SK-N-SH (cell line): ENCODE measurements at regions not wholly inside any gene's neighbourhood (a gene's known extent, or its start where the extent isn't known, plus 50 kb on each side); places are given as distances from the start of the nearest gene placed in this dataset.

Experiments
- CTCF ChIA-PET: fragments of 300-600, 350-600 bp; formaldehyde crosslinking; extraction: SDS; loops from one replicate; lab custom pipeline; 2021; lab: Yijun Ruan, JAX
- POLR2A ChIA-PET: fragments of 350-600 bp; sonication (Branson Sonifier 250); formaldehyde crosslinking; extraction: SDS; loops from one replicate; lab custom pipeline; 2020; ENCODE audit warnings: antibody characterized with exemption, inconsistent platforms; lab: Yijun Ruan, JAX
- DNase-seq: peaks from one replicate; pipeline ENCODE4 v3.0.0; 2012
- H2AFZ ChIP-seq: fragments of 200-600 bp; sonication (generic); 2 replicates; pipeline ENCODE4 v1.8.1; 2016; ENCODE audit warnings: antibody characterized with exemption, mild to moderate bottlenecking, low read depth
- H3F3A ChIP-seq: fragments of 200-600 bp; sonication (generic); replicated peaks from 2 replicates; pipeline ENCODE3; 2016; ENCODE audit warnings: antibody characterized with exemption, mild to moderate bottlenecking; ENCODE audit not compliant: insufficient read depth
- H3K27ac ChIP-seq, 2 experiments: fragments of 200-500 bp in 1 of 2; fragments of 200-600 bp in 1 of 2; sonication (Bioruptor generic) in 1 of 2; sonication (generic), shearing (Covaris generic) in 1 of 2; 2 replicates each; pipeline versions ENCODE4 v1.5.1 to v1.6.1; 2014 to 2016; ENCODE audit warnings: low read depth in 2 of 2, inconsistent platforms in 1 of 2, low read length in 1 of 2, mild to moderate bottlenecking in 1 of 2, mixed read lengths in 1 of 2
- H3K27me3 ChIP-seq: fragments of 200-600 bp; sonication (generic), shearing (Covaris generic); 2 replicates; pipeline ENCODE4 v1.6.1; 2016; ENCODE audit warnings: mixed run types; ENCODE audit not compliant: insufficient read depth
- H3K36me3 ChIP-seq, 2 experiments: fragments of 200-500 bp in 1 of 2; fragments of 200-600 bp in 1 of 2; sonication (Bioruptor generic) in 1 of 2; sonication (generic) in 1 of 2; replicated peaks in 1 of 2; 2 replicates each; pipeline versions ENCODE3 to v1.5.1; 2014 to 2016; ENCODE audit warnings: low read length in 1 of 2, mild to moderate bottlenecking in 1 of 2; ENCODE audit not compliant: insufficient read depth in 2 of 2, control insufficient read depth in 1 of 2
- H3K4me1 ChIP-seq, 2 experiments: fragments of 200-500 bp in 1 of 2; fragments of 200-600 bp in 1 of 2; sonication (Bioruptor generic) in 1 of 2; sonication (generic), shearing (Covaris generic) in 1 of 2; 2 replicates each; pipeline versions ENCODE4 v1.5.1 to v1.6.1; 2014 to 2016; ENCODE audit warnings: low read depth in 1 of 2, low read length in 1 of 2, mixed run types in 1 of 2; ENCODE audit not compliant: insufficient read depth in 2 of 2, control insufficient read depth in 1 of 2
- H3K4me2 ChIP-seq: fragments of 200-600 bp; sonication (generic), shearing (Covaris generic); 2 replicates; pipeline ENCODE4 v1.6.1; 2017; ENCODE audit warnings: mixed run types
- H3K4me3 ChIP-seq, 2 experiments: fragments of 200-500 bp in 1 of 2; fragments of 200-600 bp in 1 of 2; sonication (Bioruptor generic) in 1 of 2; sonication (generic), shearing (Covaris generic) in 1 of 2; 2 replicates each; pipeline versions ENCODE4 v1.5.1 to v1.8.1; 2014 to 2016; ENCODE audit warnings: low read depth in 2 of 2, inconsistent platforms in 1 of 2, low read length in 1 of 2, mild to moderate bottlenecking in 1 of 2, mixed read lengths in 1 of 2, moderate library complexity in 1 of 2
- H3K79me2 ChIP-seq: fragments of 200-600 bp; sonication (generic); 2 replicates; pipeline ENCODE4 v1.8.1; 2017; ENCODE audit warnings: mild to moderate bottlenecking; ENCODE audit not compliant: insufficient read depth
- H3K9ac ChIP-seq: fragments of 200-600 bp; sonication (generic); 2 replicates; pipeline ENCODE4 v1.6.1; 2017; ENCODE audit warnings: mixed run types
- H3K9me2 ChIP-seq: fragments of 200-600 bp; sonication (generic); 2 replicates; pipeline ENCODE4 v1.6.1; 2017; ENCODE audit warnings: mixed run types
- H3K9me3 ChIP-seq: fragments of 200-600 bp; sonication (generic); 2 replicates; pipeline ENCODE4 v1.6.1; 2017; ENCODE audit warnings: mixed run types, mild to moderate bottlenecking, moderate library complexity
- H4K20me1 ChIP-seq: fragments of 200-600 bp; sonication (generic); 2 replicates; pipeline ENCODE4 v1.6.1; 2017; ENCODE audit warnings: mild to moderate bottlenecking, mixed run types; ENCODE audit not compliant: insufficient read depth
- CHD2 ChIP-seq: fragments of 150-350 bp; IDR thresholded peaks from 2 replicates; pipeline ENCODE4 v1.6.1; 2018; ENCODE audit warnings: low read length; ENCODE audit not compliant: partially characterized antibody
- EP300 ChIP-seq, 2 experiments: IDR thresholded peaks; 2 replicates each; pipeline versions ENCODE4 v1.4.0 to v1.6.1; 2012; ENCODE audit warnings: borderline replicate concordance in 1 of 2, low read depth in 1 of 2, low read length in 1 of 2
- EZH2phosphoT487 ChIP-seq: fragments of 200-600 bp; sonication (generic); IDR thresholded peaks from 2 replicates; pipeline ENCODE4 v1.6.1; 2017; ENCODE audit warnings: low read depth, mixed run types, mild to moderate bottlenecking, antibody characterized with exemption, moderate library complexity, borderline replicate concordance
- FOXJ3 ChIP-seq: sonication (generic); formaldehyde crosslinking; IDR thresholded peaks from 2 replicates; pipeline ENCODE4 v1.5.1; 2020; ENCODE audit warnings: mild to moderate bottlenecking, missing genetic modification reagents
- FOXM1 ChIP-seq: IDR thresholded peaks from 2 replicates; pipeline ENCODE4 v1.4.0; 2012; ENCODE audit warnings: low read depth, mild to moderate bottlenecking
- GABPA ChIP-seq: IDR thresholded peaks from 2 replicates; pipeline ENCODE4 v1.4.0; 2012; ENCODE audit warnings: low read depth, mild to moderate bottlenecking
- JUND ChIP-seq: IDR thresholded peaks from 2 replicates; pipeline ENCODE4 v1.4.0; 2012
- MEF2A ChIP-seq: IDR thresholded peaks from 2 replicates; pipeline ENCODE4 v1.4.0; 2012; ENCODE audit warnings: low read depth, borderline replicate concordance
- NFIC ChIP-seq: IDR thresholded peaks from 2 replicates; pipeline ENCODE4 v1.4.0; 2012; ENCODE audit warnings: borderline replicate concordance
- NRF1 ChIP-seq: IDR thresholded peaks from 2 replicates; pipeline ENCODE4 v1.6.1; 2012; ENCODE audit warnings: low read depth, mild to moderate bottlenecking, low read length
- RAD21 ChIP-seq: IDR thresholded peaks from 2 replicates; pipeline ENCODE4 v1.6.1; 2012; ENCODE audit warnings: mild to moderate bottlenecking, low read length
- SMC3 ChIP-seq: IDR thresholded peaks from 2 replicates; pipeline ENCODE4 v1.6.1; 2012; ENCODE audit warnings: low read depth, low read length, improper control_type of control experiment
- TAF1 ChIP-seq: IDR thresholded peaks from 2 replicates; pipeline ENCODE4 v1.6.1; 2012; ENCODE audit warnings: low read depth, mild to moderate bottlenecking, low read length, moderate library complexity, borderline replicate concordance
- TEAD4 ChIP-seq: IDR thresholded peaks from 2 replicates; pipeline ENCODE4 v1.4.0; 2012; ENCODE audit warnings: mild to moderate bottlenecking, borderline replicate concordance; ENCODE audit not compliant: insufficient read depth
- YY1 ChIP-seq: IDR thresholded peaks from 2 replicates; pipeline ENCODE4 v1.4.0; 2012; ENCODE audit warnings: low read depth, mild to moderate bottlenecking
- WGBS: methylation state at CpG from one replicate; pipeline ENCODE4 v1.1.6; 2017; ENCODE audit warnings: low lambda C conversion rate; 5-methylcytosine and 5-hydroxymethylcytosine counted together
- TF ChIP-seq, protein P1 (sequence below): fragments of 150-350 bp; IDR thresholded peaks from 2 replicates; pipeline ENCODE4 v1.6.1; 2017; ENCODE audit warnings: antibody characterized with exemption, low read length, low read depth, borderline replicate concordance
- TF ChIP-seq, protein P2 (sequence below): IDR thresholded peaks from 2 replicates; pipeline ENCODE4 v1.4.0; 2012; ENCODE audit warnings: low read depth, borderline replicate concordance
- TF ChIP-seq, protein P3 (sequence below): IDR thresholded peaks from 2 replicates; pipeline ENCODE4 v1.6.1; 2012; ENCODE audit warnings: mild to moderate bottlenecking, low read depth, low read length, moderate library complexity
- TF ChIP-seq, protein P4 (sequence below): fragments of 200-600 bp; sonication (generic); IDR thresholded peaks from 2 replicates; pipeline ENCODE4 v1.6.1; 2017; ENCODE audit warnings: antibody characterized with exemption, mild to moderate bottlenecking, moderate library complexity
- TF ChIP-seq, protein P5 (sequence below): IDR thresholded peaks from 2 replicates; pipeline ENCODE4; 2012

DNA sequence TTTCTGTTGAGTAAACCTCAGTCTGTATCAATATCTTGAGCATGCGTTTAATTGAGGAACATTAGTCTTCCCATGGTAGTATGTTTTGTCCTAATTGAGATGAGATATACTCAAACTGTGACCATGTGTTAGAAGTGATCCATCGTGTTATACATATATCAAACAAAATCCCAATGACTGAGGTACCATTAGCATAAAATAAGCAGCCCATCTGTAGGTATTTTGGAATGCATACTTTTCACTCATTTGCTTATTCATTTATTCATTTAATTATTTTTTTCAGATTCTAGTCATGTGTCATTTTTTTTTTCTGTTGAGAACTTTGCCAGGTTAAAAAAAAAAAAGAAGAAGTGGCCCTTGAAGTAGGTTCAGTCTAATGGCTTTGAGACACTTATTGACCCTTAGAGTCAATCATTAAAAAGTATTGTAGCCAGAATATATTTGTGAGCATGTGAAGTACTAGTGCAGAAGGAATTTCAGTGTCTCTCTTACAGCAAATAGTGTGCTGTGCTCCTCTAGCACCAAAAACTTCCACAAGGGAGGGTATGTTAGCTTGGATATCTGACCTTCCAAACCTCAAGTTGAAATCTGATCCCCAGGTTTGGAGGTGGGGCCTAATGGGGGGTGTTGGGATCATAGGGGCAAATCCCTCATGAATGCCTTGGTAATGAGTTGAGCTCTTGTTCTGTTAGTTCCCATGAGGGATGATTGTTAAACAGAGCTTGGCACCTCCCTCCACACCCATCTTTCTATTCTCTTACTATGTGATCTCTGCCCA lies 130.8 kb upstream of the NPY2R start:
- H3K4me1 ChIP-seq = no peaks in the 10 kb centered on the region
- no peaks in the 10 kb centered on the region for H3K79me2 ChIP-seq
- ChIA-PET CTCF (interaction anchor here (0.7 kb wide), 1 partner anchor 45 kb away, joined by 3 read pairs; no protein-coding TSS in a partner anchor), POLR2A (no interaction called here)
- no peak overlapping the region for H3K4me3 ChIP-seq
- H2AFZ ChIP-seq = no peak overlapping the region
- no peak overlapping the region for H3K27ac ChIP-seq
- H3K4me2 ChIP-seq = no peak overlapping the region
- WGBS = 46% methylated on average over 2 of the region's 2 CpGs
- no peak for TF ChIP-seq GABPA
- no peak for TF ChIP-seq EP300 (IDR thresholded peaks at IDR 0.05; ENCODE audit: borderline replicate concordance in 1 of 2, low read depth in 1 of 2, low read length in 1 of 2)
- no peak for TF ChIP-seq FOXM1
- no peak for TF ChIP-seq NFIC
- TF ChIP-seq FOXJ3 (CRISPR knock-in tag) = no peak
- TF ChIP-seq YY1 = no peak
- TF ChIP-seq JUND = no peak
- no peak for TF ChIP-seq TAF1
- TF ChIP-seq, protein P1, sequence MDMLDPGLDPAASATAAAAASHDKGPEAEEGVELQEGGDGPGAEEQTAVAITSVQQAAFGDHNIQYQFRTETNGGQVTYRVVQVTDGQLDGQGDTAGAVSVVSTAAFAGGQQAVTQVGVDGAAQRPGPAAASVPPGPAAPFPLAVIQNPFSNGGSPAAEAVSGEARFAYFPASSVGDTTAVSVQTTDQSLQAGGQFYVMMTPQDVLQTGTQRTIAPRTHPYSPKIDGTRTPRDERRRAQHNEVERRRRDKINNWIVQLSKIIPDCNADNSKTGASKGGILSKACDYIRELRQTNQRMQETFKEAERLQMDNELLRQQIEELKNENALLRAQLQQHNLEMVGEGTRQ = no peak
- TF ChIP-seq, protein P2, sequence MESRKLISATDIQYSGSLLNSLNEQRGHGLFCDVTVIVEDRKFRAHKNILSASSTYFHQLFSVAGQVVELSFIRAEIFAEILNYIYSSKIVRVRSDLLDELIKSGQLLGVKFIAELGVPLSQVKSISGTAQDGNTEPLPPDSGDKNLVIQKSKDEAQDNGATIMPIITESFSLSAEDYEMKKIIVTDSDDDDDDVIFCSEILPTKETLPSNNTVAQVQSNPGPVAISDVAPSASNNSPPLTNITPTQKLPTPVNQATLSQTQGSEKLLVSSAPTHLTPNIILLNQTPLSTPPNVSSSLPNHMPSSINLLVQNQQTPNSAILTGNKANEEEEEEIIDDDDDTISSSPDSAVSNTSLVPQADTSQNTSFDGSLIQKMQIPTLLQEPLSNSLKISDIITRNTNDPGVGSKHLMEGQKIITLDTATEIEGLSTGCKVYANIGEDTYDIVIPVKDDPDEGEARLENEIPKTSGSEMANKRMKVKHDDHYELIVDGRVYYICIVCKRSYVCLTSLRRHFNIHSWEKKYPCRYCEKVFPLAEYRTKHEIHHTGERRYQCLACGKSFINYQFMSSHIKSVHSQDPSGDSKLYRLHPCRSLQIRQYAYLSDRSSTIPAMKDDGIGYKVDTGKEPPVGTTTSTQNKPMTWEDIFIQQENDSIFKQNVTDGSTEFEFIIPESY = no peak
- TF ChIP-seq, protein P3, sequence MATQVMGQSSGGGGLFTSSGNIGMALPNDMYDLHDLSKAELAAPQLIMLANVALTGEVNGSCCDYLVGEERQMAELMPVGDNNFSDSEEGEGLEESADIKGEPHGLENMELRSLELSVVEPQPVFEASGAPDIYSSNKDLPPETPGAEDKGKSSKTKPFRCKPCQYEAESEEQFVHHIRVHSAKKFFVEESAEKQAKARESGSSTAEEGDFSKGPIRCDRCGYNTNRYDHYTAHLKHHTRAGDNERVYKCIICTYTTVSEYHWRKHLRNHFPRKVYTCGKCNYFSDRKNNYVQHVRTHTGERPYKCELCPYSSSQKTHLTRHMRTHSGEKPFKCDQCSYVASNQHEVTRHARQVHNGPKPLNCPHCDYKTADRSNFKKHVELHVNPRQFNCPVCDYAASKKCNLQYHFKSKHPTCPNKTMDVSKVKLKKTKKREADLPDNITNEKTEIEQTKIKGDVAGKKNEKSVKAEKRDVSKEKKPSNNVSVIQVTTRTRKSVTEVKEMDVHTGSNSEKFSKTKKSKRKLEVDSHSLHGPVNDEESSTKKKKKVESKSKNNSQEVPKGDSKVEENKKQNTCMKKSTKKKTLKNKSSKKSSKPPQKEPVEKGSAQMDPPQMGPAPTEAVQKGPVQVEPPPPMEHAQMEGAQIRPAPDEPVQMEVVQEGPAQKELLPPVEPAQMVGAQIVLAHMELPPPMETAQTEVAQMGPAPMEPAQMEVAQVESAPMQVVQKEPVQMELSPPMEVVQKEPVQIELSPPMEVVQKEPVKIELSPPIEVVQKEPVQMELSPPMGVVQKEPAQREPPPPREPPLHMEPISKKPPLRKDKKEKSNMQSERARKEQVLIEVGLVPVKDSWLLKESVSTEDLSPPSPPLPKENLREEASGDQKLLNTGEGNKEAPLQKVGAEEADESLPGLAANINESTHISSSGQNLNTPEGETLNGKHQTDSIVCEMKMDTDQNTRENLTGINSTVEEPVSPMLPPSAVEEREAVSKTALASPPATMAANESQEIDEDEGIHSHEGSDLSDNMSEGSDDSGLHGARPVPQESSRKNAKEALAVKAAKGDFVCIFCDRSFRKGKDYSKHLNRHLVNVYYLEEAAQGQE = no peak
- TF ChIP-seq, protein P4, sequence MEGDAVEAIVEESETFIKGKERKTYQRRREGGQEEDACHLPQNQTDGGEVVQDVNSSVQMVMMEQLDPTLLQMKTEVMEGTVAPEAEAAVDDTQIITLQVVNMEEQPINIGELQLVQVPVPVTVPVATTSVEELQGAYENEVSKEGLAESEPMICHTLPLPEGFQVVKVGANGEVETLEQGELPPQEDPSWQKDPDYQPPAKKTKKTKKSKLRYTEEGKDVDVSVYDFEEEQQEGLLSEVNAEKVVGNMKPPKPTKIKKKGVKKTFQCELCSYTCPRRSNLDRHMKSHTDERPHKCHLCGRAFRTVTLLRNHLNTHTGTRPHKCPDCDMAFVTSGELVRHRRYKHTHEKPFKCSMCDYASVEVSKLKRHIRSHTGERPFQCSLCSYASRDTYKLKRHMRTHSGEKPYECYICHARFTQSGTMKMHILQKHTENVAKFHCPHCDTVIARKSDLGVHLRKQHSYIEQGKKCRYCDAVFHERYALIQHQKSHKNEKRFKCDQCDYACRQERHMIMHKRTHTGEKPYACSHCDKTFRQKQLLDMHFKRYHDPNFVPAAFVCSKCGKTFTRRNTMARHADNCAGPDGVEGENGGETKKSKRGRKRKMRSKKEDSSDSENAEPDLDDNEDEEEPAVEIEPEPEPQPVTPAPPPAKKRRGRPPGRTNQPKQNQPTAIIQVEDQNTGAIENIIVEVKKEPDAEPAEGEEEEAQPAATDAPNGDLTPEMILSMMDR = no peak
- no peak for TF ChIP-seq EZH2phosphoT487
- TF ChIP-seq CHD2 = no peak
- TF ChIP-seq NRF1 = no peak
- TF ChIP-seq SMC3 = no peak
- no peak for TF ChIP-seq TEAD4
- no peak for TF ChIP-seq MEF2A
- TF ChIP-seq RAD21 = no peak
- TF ChIP-seq, protein P5, sequence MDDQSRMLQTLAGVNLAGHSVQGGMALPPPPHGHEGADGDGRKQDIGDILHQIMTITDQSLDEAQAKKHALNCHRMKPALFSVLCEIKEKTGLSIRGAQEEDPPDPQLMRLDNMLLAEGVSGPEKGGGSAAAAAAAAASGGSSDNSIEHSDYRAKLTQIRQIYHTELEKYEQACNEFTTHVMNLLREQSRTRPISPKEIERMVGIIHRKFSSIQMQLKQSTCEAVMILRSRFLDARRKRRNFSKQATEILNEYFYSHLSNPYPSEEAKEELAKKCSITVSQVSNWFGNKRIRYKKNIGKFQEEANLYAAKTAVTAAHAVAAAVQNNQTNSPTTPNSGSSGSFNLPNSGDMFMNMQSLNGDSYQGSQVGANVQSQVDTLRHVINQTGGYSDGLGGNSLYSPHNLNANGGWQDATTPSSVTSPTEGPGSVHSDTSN = no peak
- H4K20me1 ChIP-seq = no peaks in the 10 kb centered on the region
- no peaks in the 10 kb centered on the region for H3K27me3 ChIP-seq
- H3K36me3 ChIP-seq = no peaks in the 10 kb centered on the region
- no peak for DNase-seq
- no peaks in the 10 kb centered on the region for H3K9me3 ChIP-seq
- peaks cover 3% of the 10 kb centered on the region for H3F3A ChIP-seq
- no peak overlapping the region for H3K9ac ChIP-seq
- no peaks in the 10 kb centered on the region for H3K9me2 ChIP-seq
